ENCODE measurements at regions not wholly inside any gene's neighbourhood (a gene's known extent, or its start where the extent isn't known, plus 50 kb on each side); places are given as distances from the start of the nearest gene placed in this dataset.

DNA sequence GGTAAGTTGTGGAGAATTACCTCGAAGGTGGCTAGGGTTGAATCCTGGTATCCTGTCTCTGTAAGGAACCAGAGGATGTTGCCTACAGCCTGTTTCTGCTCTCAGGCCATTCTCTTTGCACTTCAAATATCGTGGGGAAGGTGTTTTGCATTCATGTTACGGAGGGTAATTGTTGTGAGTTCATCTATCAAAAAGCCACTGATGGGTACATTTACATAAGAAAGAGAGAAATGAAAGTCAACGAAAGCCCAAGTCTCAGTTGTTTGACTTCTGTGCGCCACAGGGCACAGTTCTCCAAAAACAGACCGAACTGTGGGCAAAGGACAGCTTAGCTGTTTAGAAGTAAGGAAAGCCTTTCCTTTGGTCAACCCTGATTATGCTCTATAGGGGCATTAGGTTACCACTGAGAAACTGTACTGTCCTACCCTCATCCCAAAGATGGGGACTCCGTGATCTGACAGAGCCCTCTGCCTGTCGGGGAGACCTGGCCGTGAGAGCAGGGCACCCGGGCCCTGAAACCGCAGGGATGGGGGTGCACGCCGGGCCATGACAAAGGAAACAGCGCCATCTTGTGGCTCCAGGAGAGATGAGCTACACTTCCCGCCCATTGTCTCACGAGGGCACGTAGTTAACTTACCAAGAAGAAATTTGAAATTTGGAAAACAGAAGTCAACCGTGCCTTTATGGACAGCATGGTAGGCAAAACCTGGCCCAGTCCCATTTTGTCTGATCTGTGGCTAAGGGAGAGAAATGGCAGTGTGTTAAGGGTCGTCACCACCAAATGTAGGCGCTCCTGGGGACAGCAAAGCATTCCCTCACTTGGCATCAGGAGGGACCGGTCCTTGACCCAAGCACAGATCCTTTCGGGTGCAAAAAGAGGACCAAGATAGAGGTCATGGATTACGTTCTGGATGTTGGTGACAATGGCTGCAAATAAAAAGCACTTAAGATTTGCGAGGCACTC, 74.5 kb upstream of the DYNLRB2 start:
- Mint-ChIP-seq H3K36me3 (ENCODE audit: low read depth) (no peaks in the 10 kb centered on the region), H3K9me3 (peaks cover 5% of the 10 kb centered on the region)

GRCh38 chr16:80463751-80464495, 76.9 kb upstream of the DYNLRB2 start:
- no peak for TF ChIP-seq CTCF (IDR thresholded peaks at IDR 0.05; ENCODE audit: unreplicated experiment in 3 of 3)
- peaks cover 7% of the 10 kb centered on the region for H3K27me3 Mint-ChIP-seq (ENCODE audit: low read depth)
- H3K4me1 Mint-ChIP-seq, result peaks cover 30% of the 10 kb centered on the region
- H3K4me3 Mint-ChIP-seq, result no peak overlapping the region
- peaks cover 2% of the 10 kb centered on the region for H3K9me3 Mint-ChIP-seq
- H3K36me3 Mint-ChIP-seq (ENCODE audit: low read depth), result no peaks in the 10 kb centered on the region
- peak overlapping the region; percentile 67 to 78 (median 75) for H3K27ac Mint-ChIP-seq

More for the DNA sequence above, 74.5 kb upstream of the DYNLRB2 start:
- TF ChIP-seq CTCF (IDR thresholded peaks at IDR 0.05; ENCODE audit: unreplicated experiment in 3 of 3), result peak; percentile 88 to 97 (median 95)
- Mint-ChIP-seq H3K4me1 (peaks cover 17% of the 10 kb centered on the region), H3K4me3 (no peak overlapping the region), H3K27me3 (ENCODE audit: low read depth) (peaks cover 11% of the 10 kb centered on the region), H3K27ac (peak overlapping the region; percentile 29 to 73 (median 30))

- H3K4me3 Mint-ChIP-seq, result no peak overlapping the region
- TF ChIP-seq CTCF (IDR thresholded peaks at IDR 0.05; ENCODE audit: unreplicated experiment in 3 of 3), result no peak
- H3K27me3 Mint-ChIP-seq (ENCODE audit: low read depth), result peaks cover 7% of the 10 kb centered on the region
- peak overlapping the region; percentile 67 to 78 (median 75) for H3K27ac Mint-ChIP-seq
- H3K4me1 Mint-ChIP-seq, result peaks cover 31% of the 10 kb centered on the region
- no peaks in the 10 kb centered on the region for H3K9me3 Mint-ChIP-seq
- H3K36me3 Mint-ChIP-seq (ENCODE audit: low read depth), result no peaks in the 10 kb centered on the region
Observed at GRCh38 chr16:80463326-80463725, 77.5 kb upstream of the DYNLRB2 start.

DNA sequence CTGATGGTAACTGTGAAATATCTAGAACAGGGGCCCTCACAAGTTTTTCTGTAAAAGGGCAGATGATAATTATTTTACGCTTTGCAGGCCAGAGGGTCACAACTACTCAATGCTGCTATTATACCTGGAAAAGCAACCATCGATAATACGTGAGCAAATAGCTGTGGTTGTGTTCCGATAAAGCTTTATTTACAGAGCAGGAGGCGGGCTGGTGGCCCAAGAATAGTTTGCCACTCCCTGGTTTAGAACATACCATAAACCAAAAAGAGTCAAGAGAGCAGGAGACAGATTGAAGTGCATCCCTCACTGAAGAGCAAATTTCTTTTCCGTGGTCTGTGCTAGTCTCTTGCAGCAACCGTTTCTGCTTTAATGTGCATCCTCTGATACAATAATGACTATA, 77.9 kb upstream of the DYNLRB2 start:
- Mint-ChIP-seq H3K4me3 (no peak overlapping the region), H3K27ac (peak overlapping the region; percentile 67 to 78 (median 75)), H3K36me3 (ENCODE audit: low read depth) (no peaks in the 10 kb centered on the region), H3K27me3 (ENCODE audit: low read depth) (peaks cover 7% of the 10 kb centered on the region), H3K9me3 (no peaks in the 10 kb centered on the region), H3K4me1 (peaks cover 34% of the 10 kb centered on the region)
- TF ChIP-seq CTCF (IDR thresholded peaks at IDR 0.05; ENCODE audit: unreplicated experiment in 3 of 3), result no peak

DNA sequence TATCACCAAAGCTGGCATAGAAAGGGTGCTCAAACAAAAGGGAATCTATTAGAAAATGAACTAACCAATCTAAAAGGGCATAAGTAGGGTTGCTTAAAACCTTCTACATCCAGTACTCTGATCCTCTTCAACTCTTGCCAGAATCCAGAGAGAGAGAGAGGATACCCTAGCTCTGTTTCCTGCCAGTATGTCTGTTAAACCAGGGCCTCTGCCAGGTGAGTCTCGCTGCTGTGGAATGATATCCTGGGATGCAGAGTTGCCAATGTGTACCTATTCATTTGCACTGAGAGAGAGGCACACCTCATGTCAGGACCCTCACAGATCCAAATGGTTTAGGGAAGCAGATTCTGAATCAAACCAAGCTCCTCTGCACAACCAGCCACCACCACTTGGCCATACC, 79.8 kb upstream of the DYNLRB2 start:
- Mint-ChIP-seq H3K4me1 (peaks cover 36% of the 10 kb centered on the region), H3K36me3 (ENCODE audit: low read depth) (no peaks in the 10 kb centered on the region), H3K27ac (peak overlapping the region in 1 of 3 experiments; percentile 43), H3K4me3 (no peak overlapping the region), H3K9me3 (no peaks in the 10 kb centered on the region), H3K27me3 (ENCODE audit: low read depth) (peaks cover 7% of the 10 kb centered on the region)
- no peak for TF ChIP-seq CTCF (IDR thresholded peaks at IDR 0.05; ENCODE audit: unreplicated experiment in 3 of 3)

Data from nephron (organoid).